Upper lobe of left lung (tissue), 4 donors: ENCODE measurements at regions not wholly inside any gene's neighbourhood (a gene's known extent, or its start where the extent isn't known, plus 50 kb on each side); places are given as distances from the start of the nearest gene placed in this dataset.

Experiments used
- EP300 ChIP-seq, 4 donors: sonication (generic); formaldehyde crosslinking; IDR thresholded peaks; one replicate each; pipeline ENCODE4 v1.5.1; 2017; ENCODE audit warnings: antibody characterized with exemption in 4 of 4, control low read depth in 2 of 4
- POLR2A ChIP-seq, 4 donors: fragments of 450-650 bp; IDR thresholded peaks; one replicate each; pipeline ENCODE4 v1.5.1; 2016 to 2017; ENCODE audit warnings: antibody characterized with exemption in 4 of 4, mild to moderate bottlenecking in 2 of 4
- TF ChIP-seq, protein P1 (sequence below), 6 experiments: fragments of 450-650 bp in 4 of 6; fragments of 200-600 bp in 2 of 6; sonication (generic) in 2 of 6; IDR thresholded peaks; one replicate each; pipeline ENCODE4 v1.5.1; 2016 to 2019; ENCODE audit warnings: antibody characterized with exemption in 6 of 6

DNA sequence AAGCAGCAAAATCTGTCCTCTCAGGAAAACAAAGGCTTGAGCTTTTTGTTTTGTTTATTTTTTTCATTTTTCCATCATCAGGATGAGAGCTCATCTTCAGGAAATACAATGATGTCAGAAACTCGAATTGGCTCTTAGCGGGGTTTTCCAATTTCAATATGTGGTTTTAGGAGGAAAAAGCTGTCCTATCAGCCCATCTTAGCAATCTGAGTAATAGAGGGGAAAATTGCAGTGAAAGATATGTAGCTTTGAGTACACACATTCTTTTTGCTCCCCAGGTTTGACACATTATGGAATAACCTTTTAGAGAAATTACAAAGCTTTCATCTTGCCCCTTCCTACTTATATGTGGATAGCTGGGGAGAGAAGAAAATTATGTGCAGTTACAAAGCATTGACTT is 113.6 kb upstream of the MYO3A start:
- TF ChIP-seq, protein P1, sequence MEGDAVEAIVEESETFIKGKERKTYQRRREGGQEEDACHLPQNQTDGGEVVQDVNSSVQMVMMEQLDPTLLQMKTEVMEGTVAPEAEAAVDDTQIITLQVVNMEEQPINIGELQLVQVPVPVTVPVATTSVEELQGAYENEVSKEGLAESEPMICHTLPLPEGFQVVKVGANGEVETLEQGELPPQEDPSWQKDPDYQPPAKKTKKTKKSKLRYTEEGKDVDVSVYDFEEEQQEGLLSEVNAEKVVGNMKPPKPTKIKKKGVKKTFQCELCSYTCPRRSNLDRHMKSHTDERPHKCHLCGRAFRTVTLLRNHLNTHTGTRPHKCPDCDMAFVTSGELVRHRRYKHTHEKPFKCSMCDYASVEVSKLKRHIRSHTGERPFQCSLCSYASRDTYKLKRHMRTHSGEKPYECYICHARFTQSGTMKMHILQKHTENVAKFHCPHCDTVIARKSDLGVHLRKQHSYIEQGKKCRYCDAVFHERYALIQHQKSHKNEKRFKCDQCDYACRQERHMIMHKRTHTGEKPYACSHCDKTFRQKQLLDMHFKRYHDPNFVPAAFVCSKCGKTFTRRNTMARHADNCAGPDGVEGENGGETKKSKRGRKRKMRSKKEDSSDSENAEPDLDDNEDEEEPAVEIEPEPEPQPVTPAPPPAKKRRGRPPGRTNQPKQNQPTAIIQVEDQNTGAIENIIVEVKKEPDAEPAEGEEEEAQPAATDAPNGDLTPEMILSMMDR (IDR thresholded peaks at IDR 0.05), result no peak
- TF ChIP-seq POLR2A (IDR thresholded peaks at IDR 0.05), result no peak
- TF ChIP-seq EP300 (IDR thresholded peaks at IDR 0.05), result no peak
